WTC11 (cell line): ENCODE measurements at regions not wholly inside any gene's neighbourhood (a gene's known extent, or its start where the extent isn't known, plus 50 kb on each side); places are given as distances from the start of the nearest gene placed in this dataset.

Experiments
- ATAC-seq: fragments of 200-7000 bp; cut with Tn5 transposase; 2 replicates; pipeline ENCODE4 v1.10.0; 2021; ENCODE audit warnings: mild to moderate bottlenecking, moderate library complexity
- CTCF ChIA-PET: fragments of 300-600 bp; sonication (Branson Sonifier 250); formaldehyde crosslinking; loops from one replicate; lab custom pipeline; 2021; ENCODE audit warnings: antibody characterized with exemption; lab: Charles Lee
- POLR2A ChIA-PET: fragments of 350-600 bp; sonication (Branson Sonifier 250); formaldehyde crosslinking; loops from one replicate; lab custom pipeline; 2021; ENCODE audit warnings: antibody characterized with exemption; lab: Charles Lee
- DNase-seq: peaks from one replicate; pipeline ENCODE4 v3.0.0; 2021; ENCODE audit warnings: low spot score
- H3K27ac Mint-ChIP-seq: 2 replicates; pipeline ENCODE4 v1.8.0; 2021; ENCODE audit warnings: mixed read lengths
- H3K27me3 Mint-ChIP-seq: 2 replicates; pipeline ENCODE4 v1.8.0; 2021; ENCODE audit warnings: low read depth, mild to moderate bottlenecking, moderate library complexity, mixed read lengths
- H3K36me3 Mint-ChIP-seq: 2 replicates; pipeline ENCODE4 v1.8.0; 2021; ENCODE audit warnings: mixed read lengths
- H3K4me1 Mint-ChIP-seq: 2 replicates; pipeline ENCODE4 v1.8.0; 2022; ENCODE audit warnings: mixed read lengths
- H3K4me3 Mint-ChIP-seq: 2 replicates; pipeline ENCODE4 v1.8.0; 2021; ENCODE audit warnings: mild to moderate bottlenecking, moderate library complexity, mixed read lengths
- H3K9me3 Mint-ChIP-seq: 2 replicates; pipeline ENCODE4 v1.8.0; 2021; ENCODE audit warnings: mixed read lengths
- ATF6 ChIP-seq: sonication (generic); formaldehyde crosslinking; IDR thresholded peaks from 2 replicates; pipeline ENCODE4 v1.8.1; 2023; ENCODE audit warnings: mild to moderate bottlenecking, missing genetic modification reagents
- CREB1 ChIP-seq: sonication (generic); formaldehyde crosslinking; IDR thresholded peaks from 2 replicates; pipeline ENCODE4 v1.8.0; 2023; ENCODE audit warnings: mild to moderate bottlenecking, missing genetic modification reagents
- CTCF ChIP-seq: fragments of 200-600 bp; IDR thresholded peaks from 2 replicates; pipeline ENCODE4 v1.8.0; 2022; ENCODE audit warnings: antibody characterized with exemption
- E2F4 ChIP-seq: sonication (generic); formaldehyde crosslinking; IDR thresholded peaks from 2 replicates; pipeline ENCODE4 v1.8.1; 2022; ENCODE audit warnings: low read depth, mild to moderate bottlenecking, moderate library complexity, missing genetic modification reagents, borderline replicate concordance
- IRF1 ChIP-seq: sonication (generic); formaldehyde crosslinking; IDR thresholded peaks from 2 replicates; pipeline ENCODE4 v1.8.0; 2023; ENCODE audit warnings: missing genetic modification reagents
- JAZF1 ChIP-seq: fragments of 250-450 bp; sonication (Bioruptor Pico); IDR thresholded peaks from 2 replicates; pipeline ENCODE4 v1.9.0; 2021; ENCODE audit warnings: moderate library complexity, mild to moderate bottlenecking, inconsistent platforms
- MAX ChIP-seq: sonication (generic); formaldehyde crosslinking; IDR thresholded peaks from 2 replicates; pipeline ENCODE4 v1.8.0; 2022; ENCODE audit warnings: mild to moderate bottlenecking, missing genetic modification reagents
- MXD4 ChIP-seq: fragments of 250-450 bp; sonication (Bioruptor Pico); IDR thresholded peaks from 2 replicates; pipeline ENCODE4 v1.8.0; 2021; ENCODE audit warnings: mild to moderate bottlenecking, moderate library complexity, borderline replicate concordance
- OVOL2 ChIP-seq: fragments of 250-450 bp; sonication (Bioruptor Pico); IDR thresholded peaks from 2 replicates; pipeline ENCODE4 v1.9.0; 2021; ENCODE audit warnings: mild to moderate bottlenecking, borderline replicate concordance
- PREB ChIP-seq: sonication (generic); formaldehyde crosslinking; IDR thresholded peaks from 2 replicates; pipeline ENCODE4 v1.8.1; 2022; ENCODE audit warnings: mild to moderate bottlenecking, missing genetic modification reagents, moderate library complexity, borderline replicate concordance
- STAT6 ChIP-seq: sonication (generic); formaldehyde crosslinking; conservative IDR thresholded peaks from 2 replicates; pipeline ENCODE4 v1.8.1; 2023; ENCODE audit warnings: mild to moderate bottlenecking, low read depth, missing genetic modification reagents, moderate library complexity
- ZNF121 ChIP-seq: sonication (generic); formaldehyde crosslinking; IDR thresholded peaks from 2 replicates; pipeline ENCODE4 v1.8.0; 2023; ENCODE audit warnings: missing genetic modification reagents
- ZNF423 ChIP-seq: fragments of 250-450 bp; sonication (Bioruptor Pico); IDR thresholded peaks from 2 replicates; pipeline ENCODE4 v2.1.2; 2022; ENCODE audit warnings: mild to moderate bottlenecking, moderate library complexity
- ZNF532 ChIP-seq: fragments of 250-450 bp; sonication (Bioruptor Pico); IDR thresholded peaks from 2 replicates; pipeline ENCODE4 v1.9.0; 2021; ENCODE audit warnings: mild to moderate bottlenecking, borderline replicate concordance

GRCh38 chr13:50355797-50356196, 340.6 kb downstream of the KCNRG start:
- Mint-ChIP-seq H3K36me3 (no peaks in the 10 kb centered on the region), H3K27ac (no peak overlapping the region), H3K27me3 (no peaks in the 10 kb centered on the region), H3K9me3 (no peaks in the 10 kb centered on the region), H3K4me3 (no peak overlapping the region)
- DNase-seq (no peak), ATAC-seq (no peak)
- CTCF ChIA-PET: no interaction called here
- TF ChIP-seq ZNF121 (CRISPR knock-in tag) (no peak), ATF6 (CRISPR knock-in tag) (no peak), MXD4 (CRISPR knock-in tag) (no peak), OVOL2 (CRISPR knock-in tag) (no peak)
- TF ChIP-seq, all 79 proteins: peak for 0
- POLR2A ChIA-PET: interaction anchor here (1.0 kb wide), 1 partner anchor 15 kb away, joined by 3 read pairs; no protein-coding TSS in a partner anchor
- H3K4me1 Mint-ChIP-seq: peaks cover 10% of the 10 kb centered on the region

GRCh38 chr13:50357136-50357535, 341.9 kb downstream of the KCNRG start:
- H3K4me3 Mint-ChIP-seq: no peak overlapping the region
- DNase-seq: no peak
- H3K9me3 Mint-ChIP-seq: no peaks in the 10 kb centered on the region
- no peaks in the 10 kb centered on the region for H3K36me3 Mint-ChIP-seq
- no peaks in the 10 kb centered on the region for H3K27me3 Mint-ChIP-seq
- ChIA-PET POLR2A (no interaction called here), CTCF (interaction anchor here (1.3 kb wide), 1 partner anchor 20 kb away, joined by 3 read pairs; no protein-coding TSS in a partner anchor)
- H3K27ac Mint-ChIP-seq: no peak overlapping the region
- no peak for TF ChIP-seq CTCF
- TF ChIP-seq IRF1 (CRISPR knock-in tag): no peak
- no peak for TF ChIP-seq CREB1 (CRISPR knock-in tag)
- TF ChIP-seq, all 79 proteins: peak for 0
- peaks cover 10% of the 10 kb centered on the region for H3K4me1 Mint-ChIP-seq
- ATAC-seq: no peak

- ATAC-seq (no peak), DNase-seq (no peak)
- no peaks in the 10 kb centered on the region for H3K27me3 Mint-ChIP-seq
- no peaks in the 10 kb centered on the region for H3K9me3 Mint-ChIP-seq
- H3K27ac Mint-ChIP-seq: no peak overlapping the region
- ChIA-PET POLR2A (no interaction called here), CTCF (interaction anchor here (0.5 to 1.3 kb wide), 2 partner anchors 20 to 328 kb away, joined by 3 read pairs; no protein-coding TSS in a partner anchor)
- no peak overlapping the region for H3K4me3 Mint-ChIP-seq
- TF ChIP-seq ZNF423: no peak
- no peak for TF ChIP-seq STAT6
- no peak for TF ChIP-seq MAX
- no peak for TF ChIP-seq ZNF532 (CRISPR knock-in tag)
- no peak for TF ChIP-seq E2F4 (CRISPR knock-in tag)
- TF ChIP-seq JAZF1 (CRISPR knock-in tag): no peak
- no peak for TF ChIP-seq PREB (CRISPR knock-in tag)
- peaks cover 10% of the 10 kb centered on the region for H3K4me1 Mint-ChIP-seq
- H3K36me3 Mint-ChIP-seq: no peaks in the 10 kb centered on the region
These were observed 342.4 kb downstream of the KCNRG start for GRCh38 chr13:50357586-50358118.
